ENCODE measurements at regions not wholly inside any gene's neighbourhood (a gene's known extent, or its start where the extent isn't known, plus 50 kb on each side); places are given as distances from the start of the nearest gene placed in this dataset.

DNA sequence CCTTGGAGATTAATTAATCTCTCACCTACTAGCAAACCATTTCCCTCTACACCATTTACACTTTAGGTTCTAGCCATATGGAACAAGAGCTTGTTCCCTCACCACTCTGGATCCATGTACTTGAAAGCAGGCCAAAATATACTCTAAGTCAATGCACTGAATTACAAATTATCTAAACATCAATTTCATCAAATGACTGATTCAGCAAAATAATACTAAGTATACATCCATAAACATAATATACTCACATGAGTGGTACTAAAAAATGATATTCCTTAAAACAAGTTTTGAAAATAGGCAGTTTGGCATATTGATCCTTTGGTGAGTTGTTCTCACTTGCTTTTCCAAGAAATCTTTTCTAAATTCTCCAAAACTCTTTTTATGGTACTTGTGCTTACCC is 459.7 kb upstream of the ZNF385D start:
- Histone ChIP-seq H4K20me1 (ENCODE audit: control insufficient read depth, insufficient read depth, insufficient read length) (no peaks in the 10 kb centered on the region), H2BK5ac (ENCODE audit: insufficient read length, low read length) (no peak overlapping the region), H4K91ac (ENCODE audit: insufficient read length, low read depth, low read length) (no peak overlapping the region), H2AK5ac (ENCODE audit: insufficient read length, low read length) (no peak overlapping the region), H4K5ac (ENCODE audit: insufficient read length, low read depth, low read length) (no peak overlapping the region), H3K27me3 (ENCODE audit: insufficient read depth, low read length) (no peaks in the 10 kb centered on the region), H4K8ac (replicated peaks; ENCODE audit: insufficient read length, low read depth, low read length) (no peak overlapping the region), H3K23ac (ENCODE audit: insufficient read length, low read depth, low read length) (no peak overlapping the region), H3K9ac (ENCODE audit: extremely low read depth, insufficient read length, low read length) (no peak overlapping the region), H3K4me2 (ENCODE audit: insufficient read depth, insufficient read length, low read length) (no peak overlapping the region), H3K27ac (ENCODE audit: insufficient read length, low read depth, low read length) (no peak overlapping the region), H3K23me2 (ENCODE audit: insufficient read length, low read depth, low read length, poor library complexity, severe bottlenecking) (no peaks in the 10 kb centered on the region), H3K4me1 (ENCODE audit: insufficient read depth, low read length) (no peaks in the 10 kb centered on the region), H3T11ph (ENCODE audit: low read length) (no peak overlapping the region), H3K56ac (ENCODE audit: insufficient read length, low read depth, low read length) (no peak overlapping the region), H3K4ac (ENCODE audit: low read depth, low read length) (no peak overlapping the region), H3K79me2 (ENCODE audit: insufficient read depth, low read length) (no peaks in the 10 kb centered on the region), H2BK20ac (ENCODE audit: low read depth, low read length, poor library complexity, severe bottlenecking) (no peak overlapping the region), H2BK15ac (ENCODE audit: low read depth, low read length) (no peak overlapping the region), H3K79me1 (ENCODE audit: insufficient read depth, low read depth, low read length, poor library complexity, severe bottlenecking) (no peaks in the 10 kb centered on the region), H3K14ac (ENCODE audit: insufficient read depth, low read length) (no peak overlapping the region), H2BK120ac (ENCODE audit: low read depth, low read length, poor library complexity, severe bottlenecking) (no peak overlapping the region), H3K18ac (ENCODE audit: insufficient read length, low read depth, low read length) (no peak overlapping the region), H2BK12ac (ENCODE audit: insufficient read length, low read depth, low read length) (no peak overlapping the region), H2AFZ (ENCODE audit: low read length) (no peak overlapping the region), H3K9me3 (ENCODE audit: control insufficient read depth, low read depth, low read length) (no peaks in the 10 kb centered on the region)
- TF ChIP-seq, protein P1, sequence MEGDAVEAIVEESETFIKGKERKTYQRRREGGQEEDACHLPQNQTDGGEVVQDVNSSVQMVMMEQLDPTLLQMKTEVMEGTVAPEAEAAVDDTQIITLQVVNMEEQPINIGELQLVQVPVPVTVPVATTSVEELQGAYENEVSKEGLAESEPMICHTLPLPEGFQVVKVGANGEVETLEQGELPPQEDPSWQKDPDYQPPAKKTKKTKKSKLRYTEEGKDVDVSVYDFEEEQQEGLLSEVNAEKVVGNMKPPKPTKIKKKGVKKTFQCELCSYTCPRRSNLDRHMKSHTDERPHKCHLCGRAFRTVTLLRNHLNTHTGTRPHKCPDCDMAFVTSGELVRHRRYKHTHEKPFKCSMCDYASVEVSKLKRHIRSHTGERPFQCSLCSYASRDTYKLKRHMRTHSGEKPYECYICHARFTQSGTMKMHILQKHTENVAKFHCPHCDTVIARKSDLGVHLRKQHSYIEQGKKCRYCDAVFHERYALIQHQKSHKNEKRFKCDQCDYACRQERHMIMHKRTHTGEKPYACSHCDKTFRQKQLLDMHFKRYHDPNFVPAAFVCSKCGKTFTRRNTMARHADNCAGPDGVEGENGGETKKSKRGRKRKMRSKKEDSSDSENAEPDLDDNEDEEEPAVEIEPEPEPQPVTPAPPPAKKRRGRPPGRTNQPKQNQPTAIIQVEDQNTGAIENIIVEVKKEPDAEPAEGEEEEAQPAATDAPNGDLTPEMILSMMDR (conservative IDR thresholded peaks at IDR 0.05), result no peak
- H3K4me1 Mint-ChIP-seq, result peaks cover 4 to 7% of the 10 kb centered on the region in 2 experiments; a peak in 3 of 4 replicates
- H3K27ac Mint-ChIP-seq, result no peak overlapping the region
- DNase-seq, result no peak
- H3K27me3 Mint-ChIP-seq (ENCODE audit: low read depth), result no peaks in the 10 kb centered on the region
- H3K4me3 Mint-ChIP-seq, result no peak overlapping the region
- 0 out of 5 replicates have a peak, but pooled peaks cover 0 to 2% of the 10 kb centered on the region in 2 experiments for H3K9me3 Mint-ChIP-seq
- peaks cover 0 to 8% (median 4%) of the 10 kb centered on the region in 3 experiments; a peak in 2 of 7 replicates for H3K36me3 Mint-ChIP-seq (ENCODE audit: insufficient read depth in 1 of 3, low read depth in 3 of 3)
